ACC112 (cell line): ENCODE measurements at regions not wholly inside any gene's neighbourhood (a gene's known extent, or its start where the extent isn't known, plus 50 kb on each side); places are given as distances from the start of the nearest gene placed in this dataset.
"Not testable (repeated sequence)": the region's sequence is repeated elsewhere in the genome, so short reads cannot be mapped to it uniquely, and the experiment has no call there.

Source experiments
- H2AFZ ChIP-seq: fragments of 200-600 bp; sonication (generic); one replicate; pipeline ENCODE4 v1.6.0; 2017; ENCODE audit warnings: antibody characterized with exemption, low read length; ENCODE audit not compliant: unreplicated experiment
- H3K27ac ChIP-seq: fragments of 200-600 bp; sonication (generic); 2 replicates; pipeline ENCODE4 v1.5.1; 2014; ENCODE audit warnings: low read depth, mild to moderate bottlenecking, antibody characterized with exemption, low read length, moderate library complexity
- H3K27me3 ChIP-seq: fragments of 200-600 bp; sonication (generic); 2 replicates; pipeline ENCODE4 v1.6.1; 2014; ENCODE audit warnings: mild to moderate bottlenecking, antibody characterized with exemption, low read length, moderate library complexity, mixed read lengths; ENCODE audit not compliant: insufficient read depth
- H3K36me3 ChIP-seq: fragments of 200-600 bp; sonication (generic); 2 replicates; pipeline ENCODE4 v1.6.1; 2016; ENCODE audit warnings: mild to moderate bottlenecking, antibody characterized with exemption, low read length, moderate library complexity, mixed read lengths; ENCODE audit not compliant: insufficient read depth
- H3K4me1 ChIP-seq: fragments of 200-600 bp; sonication (generic); one replicate; pipeline ENCODE4 v1.6.1; 2016; ENCODE audit warnings: low read length, mixed read lengths; ENCODE audit not compliant: insufficient read depth, unreplicated experiment, control insufficient read depth
- H3K4me3 ChIP-seq: fragments of 200-600 bp; sonication (generic); 2 replicates; pipeline ENCODE4 v1.5.1; 2014; ENCODE audit warnings: mild to moderate bottlenecking, low read depth, low read length
- H3K79me2 ChIP-seq: fragments of 200-600 bp; sonication (generic); one replicate; pipeline ENCODE4 v1.6.0; 2016; ENCODE audit warnings: low read length; ENCODE audit not compliant: control insufficient read depth, unreplicated experiment, insufficient read depth

- no peaks in the 10 kb centered on the region for H3K27me3 ChIP-seq
- H3K4me3 ChIP-seq: no peak overlapping the region
- no peaks in the 10 kb centered on the region for H3K79me2 ChIP-seq
- no peak overlapping the region for H3K27ac ChIP-seq
- H3K4me1 ChIP-seq: no peaks in the 10 kb centered on the region
- no peak overlapping the region for H2AFZ ChIP-seq
- H3K36me3 ChIP-seq: no peaks in the 10 kb centered on the region
These were observed 319.9 kb upstream of the DUSP10 start for GRCh38 chr1:222061711-222062359.

GRCh38 chr1:222060210-222060916 lies 318.5 kb upstream of the DUSP10 start:
- Histone ChIP-seq H3K36me3 (no peaks in the 10 kb centered on the region), H3K4me3 (no peak overlapping the region), H3K27ac (no peak overlapping the region), H3K27me3 (no peaks in the 10 kb centered on the region), H3K79me2 (no peaks in the 10 kb centered on the region), H3K4me1 (no peaks in the 10 kb centered on the region), H2AFZ (no peak overlapping the region)

- no peaks in the 10 kb centered on the region for H3K4me1 ChIP-seq
- no peaks in the 10 kb centered on the region for H3K27me3 ChIP-seq
- H3K4me3 ChIP-seq: no peak overlapping the region
- no peaks in the 10 kb centered on the region for H3K79me2 ChIP-seq
- no peak overlapping the region for H3K27ac ChIP-seq
- no peaks in the 10 kb centered on the region for H3K36me3 ChIP-seq
- H2AFZ ChIP-seq: no peak overlapping the region
These were observed 316.4 kb upstream of the DUSP10 start for GRCh38 chr1:222058249-222058648.

- Histone ChIP-seq H3K4me3 (no peak overlapping the region), H3K27me3 (no peaks in the 10 kb centered on the region), H3K36me3 (no peaks in the 10 kb centered on the region), H3K4me1 (no peaks in the 10 kb centered on the region), H2AFZ (no peak overlapping the region), H3K79me2 (no peaks in the 10 kb centered on the region), H3K27ac (no peak overlapping the region)
These were observed 315.3 kb upstream of the DUSP10 start for GRCh38 chr1:222057162-222057561.

- Histone ChIP-seq H3K4me1 (no peaks in the 10 kb centered on the region), H3K27ac (no peak overlapping the region), H3K36me3 (no peaks in the 10 kb centered on the region), H2AFZ (no peak overlapping the region), H3K79me2 (no peaks in the 10 kb centered on the region), H3K27me3 (no peaks in the 10 kb centered on the region), H3K4me3 (no peak overlapping the region)
These were observed 312.5 kb upstream of the DUSP10 start for GRCh38 chr1:222054416-222054815.

- H3K4me1 ChIP-seq: peaks cover under 1% of the 10 kb centered on the region
- H3K27me3 ChIP-seq: no peaks in the 10 kb centered on the region
- H3K27ac ChIP-seq: no peak overlapping the region
- no peak overlapping the region for H2AFZ ChIP-seq
- H3K36me3 ChIP-seq: no peaks in the 10 kb centered on the region
- no peaks in the 10 kb centered on the region for H3K79me2 ChIP-seq
- no peak overlapping the region for H3K4me3 ChIP-seq
These were observed 312.0 kb upstream of the DUSP10 start for GRCh38 chr1:222053790-222054294.

- not testable (repeated sequence) for H3K36me3 ChIP-seq, H3K4me3 ChIP-seq, H3K27ac ChIP-seq, H3K27me3 ChIP-seq, H3K4me1 ChIP-seq, H3K79me2 ChIP-seq, H2AFZ ChIP-seq
These were observed 309.4 kb upstream of the DUSP10 start for GRCh38 chr1:222051311-222051710.

GRCh38 chr1:222049661-222050060 lies 307.8 kb upstream of the DUSP10 start:
- not testable (repeated sequence) for H3K27me3 ChIP-seq, H3K36me3 ChIP-seq, H2AFZ ChIP-seq, H3K4me1 ChIP-seq, H3K4me3 ChIP-seq, H3K79me2 ChIP-seq, H3K27ac ChIP-seq

- no peaks in the 10 kb centered on the region for H3K27me3 ChIP-seq
- H3K36me3 ChIP-seq: no peaks in the 10 kb centered on the region
- H3K79me2 ChIP-seq: no peaks in the 10 kb centered on the region
- peaks cover 8% of the 10 kb centered on the region for H3K4me1 ChIP-seq
- no peak overlapping the region for H2AFZ ChIP-seq
- no peak overlapping the region for H3K4me3 ChIP-seq
- H3K27ac ChIP-seq: no peak overlapping the region
These were observed 307.3 kb upstream of the DUSP10 start for GRCh38 chr1:222049176-222049575.

- Histone ChIP-seq H2AFZ (no peak overlapping the region), H3K27me3 (no peaks in the 10 kb centered on the region), H3K4me3 (no peak overlapping the region), H3K36me3 (no peaks in the 10 kb centered on the region), H3K79me2 (no peaks in the 10 kb centered on the region), H3K27ac (no peak overlapping the region), H3K4me1 (peaks cover 14% of the 10 kb centered on the region)
These were observed 306.3 kb upstream of the DUSP10 start for GRCh38 chr1:222048094-222048595.

- H3K79me2 ChIP-seq: no peaks in the 10 kb centered on the region
- no peak overlapping the region for H2AFZ ChIP-seq
- H3K27ac ChIP-seq: no peak overlapping the region
- H3K4me1 ChIP-seq: peaks cover 14% of the 10 kb centered on the region
- no peaks in the 10 kb centered on the region for H3K36me3 ChIP-seq
- H3K27me3 ChIP-seq: no peaks in the 10 kb centered on the region
- H3K4me3 ChIP-seq: no peak overlapping the region
These were observed 305.5 kb upstream of the DUSP10 start for GRCh38 chr1:222047366-222047765.
